ENCODE measurements at regions not wholly inside any gene's neighbourhood (a gene's known extent, or its start where the extent isn't known, plus 50 kb on each side); places are given as distances from the start of the nearest gene placed in this dataset.

- Histone ChIP-seq H3K4me3 (ENCODE audit: low read depth in 2 of 2, low read length in 1 of 2) (no peak overlapping the region), H3K9me2 (no peaks in the 10 kb centered on the region), H3K4me2 (no peak overlapping the region), H3K4me1 (ENCODE audit: control insufficient read depth in 1 of 2, insufficient read depth in 2 of 2, low read depth in 1 of 2, low read length in 1 of 2) (no peaks in the 10 kb centered on the region), H2AFZ (ENCODE audit: low read depth) (no peak overlapping the region), H3K9ac (no peak overlapping the region), H3K9me3 (no peaks in the 10 kb centered on the region), H3K27me3 (ENCODE audit: insufficient read depth) (no peaks in the 10 kb centered on the region), H3F3A (replicated peaks; ENCODE audit: insufficient read depth) (no peaks in the 10 kb centered on the region), H3K36me3 (replicated peaks in 1 of 2; ENCODE audit: control insufficient read depth in 1 of 2, insufficient read depth in 2 of 2, low read length in 1 of 2) (no peaks in the 10 kb centered on the region), H3K79me2 (ENCODE audit: insufficient read depth) (no peaks in the 10 kb centered on the region), H3K27ac (ENCODE audit: low read depth in 2 of 2, low read length in 1 of 2) (no peak overlapping the region), H4K20me1 (ENCODE audit: insufficient read depth) (no peaks in the 10 kb centered on the region)
- no peak for TF ChIP-seq TEAD4 (IDR thresholded peaks at IDR 0.05; ENCODE audit: borderline replicate concordance, insufficient read depth)
- no peak for TF ChIP-seq PBX3 (IDR thresholded peaks at IDR 0.05)
- TF ChIP-seq CHD2 (IDR thresholded peaks at IDR 0.05; ENCODE audit: low read length, partially characterized antibody) = no peak
- no peak for TF ChIP-seq FOXJ3 (CRISPR knock-in tag; IDR thresholded peaks at IDR 0.05)
- TF ChIP-seq NFIC (IDR thresholded peaks at IDR 0.05; ENCODE audit: borderline replicate concordance) = no peak
- TF ChIP-seq TCF12 (IDR thresholded peaks at IDR 0.05) = no peak
- TF ChIP-seq, protein P1, sequence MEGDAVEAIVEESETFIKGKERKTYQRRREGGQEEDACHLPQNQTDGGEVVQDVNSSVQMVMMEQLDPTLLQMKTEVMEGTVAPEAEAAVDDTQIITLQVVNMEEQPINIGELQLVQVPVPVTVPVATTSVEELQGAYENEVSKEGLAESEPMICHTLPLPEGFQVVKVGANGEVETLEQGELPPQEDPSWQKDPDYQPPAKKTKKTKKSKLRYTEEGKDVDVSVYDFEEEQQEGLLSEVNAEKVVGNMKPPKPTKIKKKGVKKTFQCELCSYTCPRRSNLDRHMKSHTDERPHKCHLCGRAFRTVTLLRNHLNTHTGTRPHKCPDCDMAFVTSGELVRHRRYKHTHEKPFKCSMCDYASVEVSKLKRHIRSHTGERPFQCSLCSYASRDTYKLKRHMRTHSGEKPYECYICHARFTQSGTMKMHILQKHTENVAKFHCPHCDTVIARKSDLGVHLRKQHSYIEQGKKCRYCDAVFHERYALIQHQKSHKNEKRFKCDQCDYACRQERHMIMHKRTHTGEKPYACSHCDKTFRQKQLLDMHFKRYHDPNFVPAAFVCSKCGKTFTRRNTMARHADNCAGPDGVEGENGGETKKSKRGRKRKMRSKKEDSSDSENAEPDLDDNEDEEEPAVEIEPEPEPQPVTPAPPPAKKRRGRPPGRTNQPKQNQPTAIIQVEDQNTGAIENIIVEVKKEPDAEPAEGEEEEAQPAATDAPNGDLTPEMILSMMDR (IDR thresholded peaks at IDR 0.05) = no peak
- no peak for TF ChIP-seq TAF1 (IDR thresholded peaks at IDR 0.05; ENCODE audit: borderline replicate concordance, low read depth, low read length)
- TF ChIP-seq ZBTB33 (IDR thresholded peaks at IDR 0.05; ENCODE audit: borderline replicate concordance, low read depth) = no peak
- TF ChIP-seq, protein P2, sequence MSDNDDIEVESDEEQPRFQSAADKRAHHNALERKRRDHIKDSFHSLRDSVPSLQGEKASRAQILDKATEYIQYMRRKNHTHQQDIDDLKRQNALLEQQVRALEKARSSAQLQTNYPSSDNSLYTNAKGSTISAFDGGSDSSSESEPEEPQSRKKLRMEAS (IDR thresholded peaks at IDR 0.05; ENCODE audit: low read depth) = no peak
- TF ChIP-seq RFX5 (IDR thresholded peaks at IDR 0.05; ENCODE audit: low read length) = no peak
- no peak for TF ChIP-seq USF2 (IDR thresholded peaks at IDR 0.05; ENCODE audit: borderline replicate concordance, low read depth, low read length)
- no peak for TF ChIP-seq JUND (IDR thresholded peaks at IDR 0.05)
- no peak for TF ChIP-seq MXI1 (IDR thresholded peaks at IDR 0.05; ENCODE audit: low read depth, low read length)
- no peak for TF ChIP-seq REST (IDR thresholded peaks at IDR 0.05; ENCODE audit: low read depth, low read length)
- no peak for TF ChIP-seq RAD21 (IDR thresholded peaks at IDR 0.05; ENCODE audit: low read length)
- TF ChIP-seq POLR2AphosphoS5 (IDR thresholded peaks at IDR 0.05; ENCODE audit: low read depth, low read length) = no peak
- POLR2A ChIA-PET = no interaction called here
- DNase-seq = no peak
- WGBS (ENCODE audit: low lambda C conversion rate) = 9% methylated on average over 2 of the region's 2 CpGs
- CTCF ChIA-PET = no interaction called here
These were observed 911.8 kb downstream of the FSCB start for GRCh38 chr14:43595096-43595772.

Measured in SK-N-SH (cell line).